Urinary bladder (tissue), 3 donors: ENCODE measurements at regions not wholly inside any gene's neighbourhood (a gene's known extent, or its start where the extent isn't known, plus 50 kb on each side); places are given as distances from the start of the nearest gene placed in this dataset.

Experiments used
- DNase-seq: peaks from one replicate; pipeline ENCODE4 v3.0.0-alpha.2; 2015; ENCODE audit errors: extremely low spot score
- H3K27ac ChIP-seq: one replicate; pipeline ENCODE4 v1.5.1; 2013; ENCODE audit warnings: low read depth, mild to moderate bottlenecking, moderate library complexity
- H3K36me3 ChIP-seq: one replicate; pipeline ENCODE4 v1.6.1; 2013; ENCODE audit warnings: mild to moderate bottlenecking, moderate library complexity; ENCODE audit not compliant: insufficient read depth
- H3K4me1 ChIP-seq: one replicate; pipeline ENCODE4 v1.6.1; 2013; ENCODE audit warnings: mild to moderate bottlenecking, moderate library complexity; ENCODE audit not compliant: insufficient read depth
- H3K4me3 ChIP-seq: one replicate; pipeline ENCODE4 v1.5.1; 2013; ENCODE audit warnings: low read depth, low read length
- WGBS: extraction: QIAGEN DNeasy Blood & Tissue Kit; methylation state at CpG from one replicate; pipeline ENCODE4 v1.1.7; 2013; 5-methylcytosine and 5-hydroxymethylcytosine counted together
- donor health status: healthy with polysubstance abuse.
- donor health status: healthy.

DNA sequence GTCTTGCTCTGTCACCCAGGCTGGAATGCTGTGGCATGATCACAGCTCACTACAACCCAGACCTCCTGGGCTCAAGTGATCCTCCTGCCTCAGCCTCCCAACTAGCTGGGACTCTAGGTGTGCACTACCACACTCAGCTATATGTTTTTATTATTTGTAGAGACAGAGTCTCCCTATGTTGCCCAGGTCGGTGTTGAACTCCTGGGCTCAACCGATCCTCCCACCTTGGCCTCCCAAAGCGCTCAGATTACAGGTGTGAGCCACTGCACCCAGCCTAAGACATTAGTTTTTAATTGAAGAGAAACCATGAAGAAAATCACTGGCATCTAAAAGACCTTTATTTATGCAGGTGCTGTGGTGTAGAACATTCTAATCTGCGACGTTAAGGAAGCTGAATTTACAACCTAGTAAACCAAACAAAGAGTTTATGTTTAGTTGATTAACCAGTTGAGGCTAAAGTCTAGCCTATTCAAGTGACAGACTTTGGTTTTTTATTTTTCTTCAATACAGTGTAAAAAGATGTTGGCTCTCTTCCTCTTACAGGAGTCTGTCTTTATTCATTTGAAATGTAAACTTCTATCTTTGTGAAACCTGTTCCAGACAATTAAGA is 52.5 kb upstream of the NBL1 start:
- DNase-seq = no peak
- 67% methylated on average over 5 of the region's 5 CpGs for WGBS
- Histone ChIP-seq H3K4me3 (no peak overlapping the region), H3K27ac (no peak overlapping the region), H3K4me1 (no peaks in the 10 kb centered on the region), H3K36me3 (no peaks in the 10 kb centered on the region)

DNA sequence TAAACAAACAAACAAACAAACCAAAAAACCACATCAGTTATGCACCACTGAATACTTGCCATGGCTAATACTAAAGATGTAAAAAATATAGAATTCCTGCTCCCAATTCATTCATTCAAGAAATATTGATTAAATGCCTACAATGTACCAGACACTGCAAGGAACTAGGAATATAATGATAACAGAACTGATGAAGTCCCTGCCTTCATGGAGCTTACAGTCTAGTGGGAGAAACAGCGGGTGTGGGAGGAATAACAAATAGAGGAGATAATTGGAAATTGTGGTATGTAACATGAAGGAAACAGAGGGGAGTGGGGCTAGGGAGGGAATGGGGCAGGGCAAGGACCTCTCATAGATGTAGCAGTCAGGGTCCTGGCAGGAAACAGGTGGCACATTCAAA is 58.6 kb upstream of the NBL1 start:
- Histone ChIP-seq H3K4me1 (no peaks in the 10 kb centered on the region), H3K36me3 (no peaks in the 10 kb centered on the region), H3K4me3 (no peak overlapping the region), H3K27ac (no peak overlapping the region)
- no peak for DNase-seq
- 97% methylated on average over 1 of the region's 1 CpG for WGBS

DNA sequence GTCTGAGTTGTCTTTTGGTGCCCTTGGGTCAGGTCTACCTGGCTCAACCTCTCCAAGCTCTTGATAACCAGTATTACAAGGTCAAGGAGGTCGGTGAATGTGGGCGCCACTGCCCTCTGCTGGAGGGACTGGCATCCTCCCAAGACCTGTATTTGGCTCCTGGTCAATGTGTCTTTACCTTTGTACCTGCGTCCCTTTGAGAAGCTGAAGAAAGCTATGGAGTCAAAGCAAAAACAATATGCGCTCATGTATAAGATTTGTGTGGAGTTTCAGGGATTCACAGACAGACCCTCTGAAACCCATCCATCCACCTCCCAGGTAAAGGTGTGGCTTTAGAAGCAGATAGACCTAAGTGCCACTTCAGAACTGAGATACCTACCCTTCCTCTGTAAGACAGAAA is 61.8 kb upstream of the NBL1 start:
- Histone ChIP-seq H3K4me3 (no peak overlapping the region), H3K27ac (no peak overlapping the region), H3K4me1 (no peaks in the 10 kb centered on the region), H3K36me3 (no peaks in the 10 kb centered on the region)
- no peak for DNase-seq
- 41% methylated on average over 4 of the region's 4 CpGs for WGBS

DNA sequence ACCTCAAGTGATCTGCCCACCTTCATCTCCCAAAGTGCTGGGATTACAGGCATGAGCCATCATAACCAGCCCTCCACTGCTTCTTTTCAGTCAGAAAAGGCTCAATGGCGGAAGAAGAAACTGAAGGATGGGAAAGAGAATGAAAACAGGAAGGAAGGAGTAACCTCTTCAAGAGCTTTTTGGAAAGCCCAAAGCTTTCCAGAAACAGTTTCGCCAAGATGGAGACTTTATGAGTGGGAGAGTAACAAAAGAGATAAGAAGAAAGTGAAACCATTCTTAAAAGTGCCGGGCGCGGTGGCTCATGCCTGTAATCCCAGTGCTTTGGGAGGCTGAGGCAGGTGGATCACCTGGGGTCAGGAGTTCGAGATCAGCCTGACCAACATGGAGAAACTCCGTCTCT is 62.7 kb upstream of the NBL1 start:
- no peaks in the 10 kb centered on the region for H3K4me1 ChIP-seq
- DNase-seq = no peak
- no peak overlapping the region for H3K4me3 ChIP-seq
- no peak overlapping the region for H3K27ac ChIP-seq
- H3K36me3 ChIP-seq = no peaks in the 10 kb centered on the region
- 94% methylated on average over 7 of the region's 7 CpGs for WGBS

DNA sequence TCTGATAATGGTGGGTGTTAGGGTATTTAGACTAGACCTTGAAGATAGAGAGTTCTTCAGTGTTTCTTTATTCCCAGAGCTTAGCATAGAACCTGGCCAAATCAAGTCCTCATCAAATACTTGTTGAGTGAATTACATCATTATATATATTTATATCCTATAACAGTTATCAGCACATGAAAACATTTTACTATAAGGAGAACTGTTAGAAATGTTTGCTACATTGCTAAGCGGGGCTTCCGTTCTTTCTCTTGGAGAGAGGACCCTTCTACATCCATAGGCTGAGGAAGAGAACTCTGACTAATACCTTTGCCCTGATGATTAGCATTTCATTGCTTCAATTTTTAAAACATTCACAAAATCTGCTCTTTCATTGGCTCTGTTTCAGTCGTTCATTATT is 66.5 kb upstream of the NBL1 start:
- Histone ChIP-seq H3K4me1 (no peaks in the 10 kb centered on the region), H3K36me3 (no peaks in the 10 kb centered on the region), H3K4me3 (no peak overlapping the region), H3K27ac (no peak overlapping the region)
- no peak for DNase-seq
- WGBS = 86% methylated on average over 3 of the region's 3 CpGs

DNA sequence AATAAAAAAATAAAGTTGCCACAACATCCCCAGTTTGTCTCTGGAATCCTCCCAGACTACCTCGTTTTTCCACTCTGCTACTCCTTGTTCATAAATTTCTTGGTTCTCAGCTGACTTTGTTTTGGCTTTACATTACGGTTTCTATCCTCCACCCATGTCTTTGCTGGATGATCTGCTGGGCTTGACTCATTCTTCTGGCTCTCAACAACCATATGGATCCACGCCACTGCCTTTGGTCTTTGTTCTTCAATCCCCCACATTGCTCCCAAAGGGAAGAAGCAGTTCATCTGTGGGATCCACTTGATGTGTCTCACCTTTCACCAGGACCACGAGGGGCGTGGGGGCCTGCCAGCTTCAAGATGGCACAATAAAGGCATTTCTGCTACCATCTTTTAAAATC is 67.1 kb upstream of the NBL1 start:
- no peaks in the 10 kb centered on the region for H3K4me1 ChIP-seq
- no peak overlapping the region for H3K4me3 ChIP-seq
- no peak for DNase-seq
- H3K36me3 ChIP-seq = no peaks in the 10 kb centered on the region
- H3K27ac ChIP-seq = no peak overlapping the region
- 54% methylated on average over 5 of the region's 5 CpGs for WGBS

DNA sequence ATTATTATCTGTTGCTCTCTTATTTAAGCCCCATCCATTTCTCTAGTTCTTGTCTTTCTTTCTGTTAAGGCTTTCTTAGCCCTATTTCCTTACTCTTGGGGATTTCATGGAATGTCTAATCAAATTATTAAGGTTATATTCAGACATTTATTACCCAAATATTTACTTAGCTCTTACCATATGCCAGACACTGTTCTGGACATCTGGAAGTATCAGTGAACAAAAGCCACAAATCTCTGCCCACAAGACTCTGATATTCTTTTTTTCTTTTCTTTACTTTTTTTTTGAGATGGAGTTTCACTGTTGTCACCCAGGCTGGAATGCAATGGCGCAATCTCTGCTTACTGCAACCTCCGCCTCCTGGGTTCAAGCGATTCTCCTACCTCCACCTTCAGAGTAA is 74.3 kb upstream of the NBL1 start:
- Histone ChIP-seq H3K4me3 (no peak overlapping the region), H3K4me1 (no peaks in the 10 kb centered on the region), H3K27ac (no peak overlapping the region), H3K36me3 (no peaks in the 10 kb centered on the region)
- 92% methylated on average over 3 of the region's 3 CpGs for WGBS
- no peak for DNase-seq

DNA sequence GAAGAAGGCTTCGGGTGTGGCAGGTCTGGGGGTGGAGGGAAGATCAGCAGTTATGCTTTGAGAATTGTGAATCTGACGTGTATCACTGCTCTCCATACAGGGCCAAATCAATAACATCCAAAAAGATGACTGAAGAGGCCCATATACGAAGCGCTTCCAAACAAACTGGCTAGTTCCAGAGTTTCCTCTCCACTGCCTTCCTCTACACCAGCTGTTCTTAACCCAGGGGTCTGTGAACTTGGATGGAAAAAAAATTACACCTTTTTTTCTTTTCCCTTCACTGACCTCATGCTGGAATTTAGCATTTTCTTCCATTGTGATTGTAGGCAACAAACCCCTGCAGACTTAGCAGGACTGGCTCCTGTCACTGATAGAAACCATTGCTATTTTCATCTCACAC is 77.1 kb upstream of the NBL1 start:
- DNase-seq = no peak
- Histone ChIP-seq H3K4me3 (no peak overlapping the region), H3K27ac (no peak overlapping the region), H3K4me1 (no peaks in the 10 kb centered on the region), H3K36me3 (no peaks in the 10 kb centered on the region)
- WGBS = 86% methylated on average over 4 of the region's 4 CpGs

DNA sequence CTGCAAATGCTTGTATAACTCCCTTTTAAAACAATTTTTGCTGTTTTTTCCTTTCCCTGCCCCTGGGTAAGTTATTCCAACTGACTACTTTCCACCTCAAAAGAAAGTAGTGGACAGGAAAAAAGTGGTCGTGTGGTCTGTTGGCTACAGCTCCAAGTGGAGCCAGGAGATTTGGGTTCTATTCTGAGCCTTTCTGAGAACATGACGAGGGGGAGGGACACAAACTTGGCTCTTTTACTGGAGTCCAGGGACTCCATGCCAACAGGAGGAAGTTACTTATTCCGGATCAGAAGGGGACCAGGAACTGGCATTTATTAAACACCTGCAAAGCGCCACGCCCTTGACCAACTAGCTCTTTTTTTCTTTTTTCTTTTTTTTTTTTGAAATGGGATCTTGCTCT is 79.0 kb upstream of the CAPZB start:
- DNase-seq = no peak
- Histone ChIP-seq H3K27ac (peak overlapping the region; percentile 46), H3K4me1 (no peaks in the 10 kb centered on the region), H3K4me3 (no peak overlapping the region), H3K36me3 (no peaks in the 10 kb centered on the region)
- 55% methylated on average over 5 of the region's 5 CpGs for WGBS

DNA sequence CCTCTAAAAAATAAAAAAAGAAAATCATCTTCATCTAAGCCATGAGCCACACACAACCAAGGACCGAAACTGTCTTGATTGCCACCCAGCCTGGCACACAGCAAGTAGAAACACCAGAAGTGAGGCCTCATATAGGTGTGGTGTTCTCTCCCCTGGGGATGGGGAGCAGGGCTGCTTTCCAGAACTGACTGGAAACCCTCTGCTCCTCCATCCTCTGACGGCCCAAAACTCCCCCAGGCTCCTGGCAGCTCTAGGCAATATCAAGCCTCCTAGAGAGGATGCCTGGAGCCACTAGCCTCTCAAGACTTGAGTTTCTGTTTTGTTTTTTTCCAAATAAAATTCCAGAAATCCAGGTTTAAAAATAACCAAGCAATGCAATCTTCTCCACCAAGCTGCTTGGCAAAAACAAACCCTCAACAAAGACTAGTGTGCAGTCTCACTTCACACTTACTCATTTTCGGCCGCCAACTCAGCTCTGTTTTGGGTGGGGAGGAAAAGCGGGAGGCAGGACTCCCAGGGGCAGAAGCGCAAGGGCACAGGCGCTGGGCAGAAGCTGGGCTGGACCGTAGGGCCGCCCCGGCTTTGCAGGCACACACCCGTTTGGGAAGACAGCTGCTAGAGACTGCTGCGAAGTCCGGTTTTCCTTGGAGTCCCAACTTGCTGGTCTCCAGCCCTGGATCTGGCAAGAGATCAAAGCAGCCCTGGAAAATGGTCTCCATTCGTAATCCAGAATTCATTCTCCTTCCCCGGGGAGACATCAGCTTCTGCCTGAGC is 78.2 kb upstream of the CAPZB start:
- H3K4me1 ChIP-seq = no peaks in the 10 kb centered on the region
- H3K36me3 ChIP-seq = no peaks in the 10 kb centered on the region
- WGBS = 19% methylated on average over 15 of the region's 15 CpGs
- no peak for DNase-seq
- peak overlapping the region; percentile 64 for H3K27ac ChIP-seq
- no peak overlapping the region for H3K4me3 ChIP-seq

DNA sequence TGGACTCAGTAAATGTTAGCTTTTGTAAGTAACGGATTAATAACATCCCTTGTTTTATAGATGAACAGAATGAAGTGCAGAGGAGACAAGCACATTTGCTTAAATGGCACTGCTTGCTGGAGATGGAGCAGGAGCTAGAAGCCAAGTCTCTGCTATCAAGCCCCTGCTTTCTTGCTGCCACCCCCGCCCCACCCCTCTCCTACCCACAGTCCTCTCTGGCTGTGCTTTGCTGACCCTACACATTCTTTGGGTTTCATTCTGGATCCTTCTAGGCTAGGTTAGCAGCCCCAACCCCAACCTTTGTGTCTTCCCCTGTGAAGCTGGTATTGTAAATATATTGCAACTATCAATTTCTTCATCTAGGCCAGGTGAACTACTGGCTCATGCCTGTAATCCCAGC is 77.5 kb upstream of the CAPZB start:
- WGBS = 78% methylated on average over 2 of the region's 2 CpGs
- Histone ChIP-seq H3K27ac (peak overlapping the region; percentile 64), H3K4me1 (no peaks in the 10 kb centered on the region), H3K4me3 (no peak overlapping the region), H3K36me3 (no peaks in the 10 kb centered on the region)
- no peak for DNase-seq

DNA sequence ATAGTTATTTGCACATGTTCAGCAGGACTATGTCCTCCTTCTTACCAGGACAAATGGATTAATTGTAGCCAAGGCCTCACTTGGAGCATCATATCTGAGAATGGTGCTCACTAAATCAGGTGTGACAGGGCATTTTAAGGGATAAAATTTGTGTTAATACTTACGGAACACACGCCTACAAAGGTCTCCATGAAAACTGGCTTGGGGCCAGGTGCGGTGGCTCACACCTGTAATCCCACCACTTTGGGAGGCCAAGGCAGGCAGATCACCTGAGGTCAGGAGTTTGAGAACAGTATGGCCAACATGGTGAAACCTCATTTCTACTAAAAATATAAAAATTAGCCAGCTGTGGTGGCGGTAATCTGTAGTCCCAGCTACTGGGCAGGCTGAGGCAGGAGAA is 75.1 kb upstream of the CAPZB start:
- H3K4me3 ChIP-seq = no peak overlapping the region
- H3K36me3 ChIP-seq = no peaks in the 10 kb centered on the region
- 96% methylated on average over 4 of the region's 4 CpGs for WGBS
- no peaks in the 10 kb centered on the region for H3K4me1 ChIP-seq
- DNase-seq = no peak
- no peak overlapping the region for H3K27ac ChIP-seq

DNA sequence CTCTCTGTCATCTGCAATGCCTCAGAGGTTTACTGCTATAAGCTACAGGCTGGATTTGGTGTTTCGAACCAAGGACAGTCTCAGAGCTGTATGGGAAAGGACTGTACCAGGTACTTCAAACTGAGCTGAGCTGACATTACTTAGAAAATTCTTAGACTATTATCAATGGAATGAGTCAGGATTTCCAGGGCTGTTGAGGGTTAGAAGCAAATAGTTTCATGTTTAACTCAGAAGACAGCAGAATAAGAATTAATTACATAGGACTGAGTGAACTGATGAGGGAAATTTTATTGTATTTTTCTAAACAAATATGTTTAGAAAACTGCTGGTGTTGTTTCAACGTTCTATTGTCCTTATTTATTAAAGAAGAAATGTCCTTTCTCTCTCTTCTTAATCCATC is 74.3 kb upstream of the CAPZB start:
- Histone ChIP-seq H3K36me3 (no peaks in the 10 kb centered on the region), H3K4me3 (no peak overlapping the region), H3K4me1 (no peaks in the 10 kb centered on the region), H3K27ac (no peak overlapping the region)
- DNase-seq = no peak
- WGBS = 60% methylated on average over 2 of the region's 2 CpGs

DNA sequence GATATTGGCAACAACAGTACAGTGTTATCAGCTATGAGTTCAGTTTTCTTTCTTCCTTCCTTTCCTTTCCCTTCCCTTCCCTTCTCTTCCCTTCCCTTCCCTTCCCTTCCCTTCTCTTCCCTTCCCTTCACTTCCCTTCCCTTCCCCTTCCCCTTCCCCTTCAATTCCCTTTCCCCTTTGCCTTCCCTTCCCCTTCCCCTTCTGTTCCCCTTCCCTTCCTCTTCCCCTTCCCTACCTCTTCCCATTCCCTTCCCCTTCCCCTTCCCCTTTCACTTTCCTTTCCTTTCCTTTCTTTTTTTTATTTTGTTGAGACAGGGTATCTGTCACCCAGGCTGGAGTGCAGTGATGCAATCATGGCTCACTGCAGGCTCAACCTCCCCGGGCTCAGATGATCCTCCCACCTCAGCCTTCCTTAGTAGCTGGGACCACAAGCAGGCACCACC is 72.3 kb upstream of the CAPZB start:
- Histone ChIP-seq H3K36me3 (no peaks in the 10 kb centered on the region), H3K4me1 (no peaks in the 10 kb centered on the region), H3K27ac (no peak overlapping the region), H3K4me3 (no peak overlapping the region)
- DNase-seq = no peak
- WGBS = 65% methylated on average over 1 of the region's 1 CpG
